GM21390 (cell line): ENCODE measurements at regions not wholly inside any gene's neighbourhood (a gene's known extent, or its start where the extent isn't known, plus 50 kb on each side); places are given as distances from the start of the nearest gene placed in this dataset.
"Not testable (repeated sequence)": the region's sequence is repeated elsewhere in the genome, so short reads cannot be mapped to it uniquely, and the experiment has no call there.

Experiments used
- ATAC-seq: cut with Tn5 transposase; IDR thresholded peaks from one replicate; pipeline ENCODE4 v1.9.1; 2021; ENCODE audit not compliant: unreplicated experiment

DNA sequence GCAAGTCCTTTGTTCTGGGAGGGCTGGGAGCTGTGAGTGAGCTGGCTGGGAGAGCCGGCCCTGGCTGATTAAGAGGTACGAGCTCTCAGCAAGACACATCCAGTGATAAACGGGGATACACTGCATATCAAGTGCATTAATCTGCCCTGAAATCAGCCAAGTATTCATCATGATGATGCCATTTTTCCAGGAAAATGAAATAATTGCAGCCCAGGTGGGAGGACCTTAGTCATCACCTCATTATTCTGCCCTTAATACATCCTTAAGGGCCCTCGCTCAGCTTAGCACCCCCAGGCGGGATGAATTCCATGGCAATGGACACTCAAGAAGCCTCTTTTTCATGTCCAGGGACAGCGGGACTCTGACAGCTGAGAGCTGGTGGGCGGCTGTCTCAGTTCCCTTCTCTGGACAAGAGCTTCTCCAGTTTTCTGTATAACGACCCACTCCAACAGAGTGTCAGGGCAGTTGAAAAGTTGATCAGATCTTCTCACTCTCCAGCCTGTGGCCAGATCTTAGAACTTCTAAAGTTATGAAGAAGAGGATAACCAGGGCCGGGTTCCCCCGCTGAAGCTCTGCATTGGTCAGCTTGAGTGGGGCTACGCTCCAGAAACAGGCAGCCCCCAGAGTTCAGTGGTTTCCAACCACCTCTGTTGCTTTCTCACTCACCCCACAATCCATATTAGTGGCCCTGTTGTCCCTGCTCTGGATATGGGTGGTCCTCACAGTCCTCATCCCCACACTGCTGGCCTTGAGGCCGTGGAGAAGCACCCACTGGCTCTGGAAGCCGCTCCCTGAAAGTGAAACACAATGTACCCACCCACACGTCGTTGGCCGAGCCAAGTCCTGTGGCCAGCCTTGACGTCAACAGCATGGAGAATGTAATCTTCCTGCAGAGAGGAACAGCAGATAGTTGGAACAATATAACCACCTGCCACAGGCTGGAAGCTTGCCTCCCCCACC lies 306.2 kb upstream of the DIO3 start:
- ATAC-seq = no peak

DNA sequence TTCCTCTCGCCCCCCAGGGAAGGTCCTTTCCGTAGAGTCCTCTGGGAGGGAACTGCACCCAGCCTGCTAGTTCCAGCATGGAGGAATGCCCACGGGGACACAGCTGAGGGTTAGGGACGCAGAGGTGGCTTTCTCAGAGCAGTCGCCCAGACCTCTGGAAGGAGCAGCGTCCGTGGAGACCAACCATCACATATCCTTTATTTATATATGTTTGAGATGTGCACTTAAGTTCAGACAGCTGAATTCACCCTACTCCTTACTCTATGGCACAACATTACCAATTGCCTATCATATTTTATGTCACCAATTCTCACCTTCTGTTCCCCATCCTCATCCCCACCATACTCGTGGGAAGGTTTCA lies 305.6 kb upstream of the DIO3 start:
- no peak for ATAC-seq

DNA sequence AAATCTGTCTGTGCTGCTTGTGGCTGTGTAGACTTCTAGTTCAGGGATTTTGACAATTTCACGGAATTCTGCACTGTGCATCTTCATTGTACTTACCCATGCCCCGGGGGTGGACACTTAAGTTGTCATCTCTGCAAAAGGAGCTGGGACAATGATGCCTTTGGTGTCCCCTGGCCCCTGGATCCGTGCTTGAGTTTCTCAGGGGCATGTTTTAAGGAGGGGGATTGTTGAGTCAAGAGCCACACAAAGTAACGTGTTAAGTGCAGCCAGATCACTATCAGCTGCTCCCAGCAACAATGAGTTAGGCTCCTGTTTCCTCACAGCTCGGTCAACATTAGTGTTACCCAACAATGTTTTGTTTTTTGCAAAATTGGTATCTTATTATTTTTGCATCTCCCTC lies 305.0 kb upstream of the DIO3 start:
- ATAC-seq = no peak

DNA sequence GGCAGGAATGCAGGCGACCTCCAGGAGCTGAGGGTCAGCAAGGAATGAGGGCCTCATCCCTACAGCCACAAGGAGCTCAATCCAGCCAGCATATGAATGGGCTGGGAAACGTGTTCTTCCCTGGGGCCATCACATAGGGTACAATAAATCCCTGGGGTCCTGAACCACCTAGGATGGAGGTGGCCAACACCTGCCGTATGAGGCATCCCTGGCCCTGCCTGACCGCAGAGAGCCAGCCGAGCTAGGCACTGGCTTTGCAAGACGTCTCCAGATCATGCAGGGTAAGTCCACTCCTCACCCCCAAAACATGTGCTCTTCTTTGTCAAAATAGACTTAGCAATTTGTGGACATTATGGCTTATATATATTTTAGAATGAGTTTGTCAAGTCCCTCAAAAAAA lies 303.7 kb upstream of the DIO3 start:
- ATAC-seq = no peak

DNA sequence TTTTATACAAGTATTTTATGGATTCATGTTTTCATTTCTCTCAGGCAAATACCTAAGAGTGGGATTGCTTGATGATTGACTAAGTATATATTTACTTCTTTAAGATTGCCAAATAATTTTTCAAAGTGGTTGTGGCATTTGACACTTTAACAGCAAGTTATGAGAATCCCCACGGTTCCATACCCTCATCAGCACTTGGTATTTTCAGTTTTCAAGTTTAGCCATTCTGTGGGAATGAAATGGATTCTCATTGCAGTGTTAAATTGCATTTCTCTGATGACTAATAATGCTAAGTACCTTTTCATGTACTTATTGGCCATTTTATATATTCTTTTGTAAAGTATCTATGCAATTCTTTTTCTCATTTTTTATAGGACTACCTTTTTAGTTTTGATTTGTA lies 301.5 kb upstream of the DIO3 start:
- ATAC-seq = no peak

DNA sequence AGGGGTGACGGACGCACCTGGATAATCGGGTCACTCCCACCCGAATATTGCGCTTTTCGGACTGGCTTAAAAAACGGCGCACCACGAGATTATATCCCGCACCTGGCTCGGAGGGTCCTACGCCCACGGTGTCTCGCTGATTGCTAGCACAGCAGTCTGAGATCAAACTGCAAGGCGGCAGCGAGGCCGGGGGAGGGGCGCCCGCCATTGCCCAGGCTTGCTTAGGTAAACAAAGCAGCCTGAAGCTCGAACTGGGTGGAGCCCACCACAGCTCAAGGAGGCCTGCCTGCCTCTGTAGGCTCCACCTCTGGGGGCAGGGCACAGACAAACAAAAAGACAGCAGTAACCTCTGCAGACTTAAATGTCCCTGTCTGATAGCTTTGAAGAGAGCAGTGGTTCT lies 294.9 kb upstream of the DIO3 start:
- ATAC-seq = not testable (repeated sequence)

DNA sequence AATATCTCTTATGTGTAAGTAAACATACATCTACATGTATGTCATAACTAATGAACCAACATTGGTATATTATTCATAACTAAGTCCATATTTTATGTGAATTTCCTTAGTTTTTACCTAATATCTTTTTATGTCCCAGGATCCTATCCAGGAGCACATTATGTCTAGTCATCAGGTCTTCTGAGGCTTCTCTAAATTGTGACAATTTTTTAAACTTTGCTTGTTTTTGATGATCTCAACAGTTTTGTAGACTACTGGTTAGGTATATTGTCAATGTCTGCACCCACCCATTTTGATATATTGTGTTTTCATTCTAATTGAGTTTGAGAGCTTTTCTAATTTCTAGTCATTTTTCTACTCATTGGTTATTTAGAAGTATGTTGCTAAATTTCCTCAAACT lies 288.2 kb upstream of the DIO3 start:
- no peak for ATAC-seq

DNA sequence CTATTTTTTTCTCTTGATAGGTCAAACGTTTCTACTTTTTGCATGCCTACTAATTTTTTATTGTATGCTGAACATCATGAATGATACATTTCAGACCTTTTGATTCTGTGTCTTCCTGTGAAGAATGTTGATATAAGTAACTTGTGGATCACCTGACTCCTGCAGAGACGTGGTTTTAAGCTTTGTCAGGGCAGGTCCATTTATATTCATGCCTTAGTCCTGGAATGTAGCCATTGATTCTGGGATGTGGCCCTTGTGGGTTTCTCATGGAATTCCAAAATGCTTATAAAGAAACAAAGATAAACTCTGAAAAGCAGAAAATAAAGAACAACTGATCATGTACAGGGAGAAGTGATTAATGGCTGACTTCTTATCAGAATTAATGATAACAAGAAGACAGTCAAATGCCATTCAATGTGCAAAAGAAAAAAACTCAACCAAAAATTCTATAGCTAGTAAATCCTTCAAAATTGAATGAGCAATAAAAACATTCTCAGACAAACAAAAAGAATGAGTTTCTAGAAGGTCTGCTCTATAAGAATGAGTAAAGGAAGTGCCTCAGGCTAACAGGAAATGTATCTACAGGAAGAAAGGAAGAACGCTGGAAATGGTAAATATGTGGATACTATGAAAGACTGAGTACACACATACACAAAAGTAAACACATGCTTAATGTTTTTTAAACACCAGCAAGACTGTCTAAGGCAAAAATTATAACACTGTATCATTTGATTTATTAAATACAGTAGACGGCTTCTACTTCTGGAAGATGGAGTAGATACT lies 284.8 kb upstream of the DIO3 start:
- no peak for ATAC-seq

DNA sequence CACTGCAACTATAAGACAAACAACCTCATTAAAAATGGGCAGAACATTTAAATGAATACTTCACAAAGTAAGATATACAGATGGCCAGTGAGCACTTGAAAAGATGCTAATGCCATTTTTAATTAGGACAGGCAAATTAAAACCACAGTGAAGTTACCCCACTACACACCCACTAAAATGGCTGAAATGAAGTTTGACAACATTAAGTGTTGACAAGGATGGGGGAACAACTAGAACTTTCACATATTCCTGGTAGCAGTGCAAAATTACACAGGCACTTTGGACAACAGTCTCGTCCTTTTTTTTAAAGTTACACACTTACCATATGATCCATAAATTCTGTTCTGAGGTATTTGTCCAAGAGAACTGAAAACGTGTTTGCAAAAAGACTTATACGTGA lies 278.9 kb upstream of the DIO3 start:
- ATAC-seq = no peak

DNA sequence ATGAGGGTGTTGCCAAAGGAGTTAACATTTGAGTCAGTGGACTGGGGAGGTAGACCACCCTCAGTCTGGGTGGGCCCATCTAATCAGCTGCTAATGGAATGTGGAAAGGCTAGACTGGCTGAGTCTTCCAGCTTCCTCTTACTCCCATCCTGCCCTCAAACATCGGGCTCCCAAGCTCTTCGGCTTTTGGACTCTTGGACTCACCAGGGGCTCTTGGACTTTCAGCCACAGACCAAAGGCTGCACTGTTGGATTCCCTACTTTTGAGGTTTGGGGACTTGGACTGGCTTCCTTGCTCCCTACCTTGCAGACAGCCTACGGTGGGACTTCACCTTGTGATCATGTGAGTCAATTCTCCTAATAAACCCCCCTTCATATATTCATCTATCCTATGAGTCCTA lies 276.6 kb upstream of the DIO3 start:
- ATAC-seq = no peak

DNA sequence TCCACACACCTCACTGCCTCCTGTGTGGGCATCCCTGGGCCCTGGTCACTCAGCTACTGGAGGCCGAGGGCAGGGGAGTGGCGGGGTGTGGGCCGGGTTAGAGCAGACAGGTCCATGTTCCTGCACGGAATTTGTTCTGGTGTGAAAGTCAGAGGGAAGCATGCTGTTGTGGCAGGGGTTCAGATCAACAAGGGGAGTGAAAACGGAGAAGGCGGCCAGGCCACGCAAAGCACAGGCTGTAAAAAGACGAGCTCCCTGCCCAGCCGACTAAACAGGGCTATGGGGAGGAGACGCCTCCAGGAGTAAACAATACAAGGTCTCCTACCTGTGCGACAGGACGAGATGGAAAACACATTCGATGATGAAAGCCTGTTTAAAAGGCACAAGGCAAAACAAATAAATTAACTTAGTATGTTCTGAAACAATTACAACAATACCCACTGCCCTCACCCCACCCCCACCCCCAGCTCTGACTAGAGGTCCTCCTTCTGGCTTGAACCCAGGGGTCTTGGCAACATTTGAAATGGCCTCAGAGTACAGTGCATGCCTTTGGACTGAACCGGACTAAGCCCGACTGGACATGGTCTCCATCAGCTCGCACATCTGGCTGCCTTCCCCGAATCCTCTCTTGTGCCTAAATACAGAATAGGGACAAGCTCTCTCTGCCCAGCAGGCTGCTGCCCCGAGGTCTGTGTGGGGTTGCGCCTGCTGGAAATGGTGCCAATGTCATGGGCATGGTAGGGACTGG lies 274.9 kb upstream of the DIO3 start:
- no peak for ATAC-seq

DNA sequence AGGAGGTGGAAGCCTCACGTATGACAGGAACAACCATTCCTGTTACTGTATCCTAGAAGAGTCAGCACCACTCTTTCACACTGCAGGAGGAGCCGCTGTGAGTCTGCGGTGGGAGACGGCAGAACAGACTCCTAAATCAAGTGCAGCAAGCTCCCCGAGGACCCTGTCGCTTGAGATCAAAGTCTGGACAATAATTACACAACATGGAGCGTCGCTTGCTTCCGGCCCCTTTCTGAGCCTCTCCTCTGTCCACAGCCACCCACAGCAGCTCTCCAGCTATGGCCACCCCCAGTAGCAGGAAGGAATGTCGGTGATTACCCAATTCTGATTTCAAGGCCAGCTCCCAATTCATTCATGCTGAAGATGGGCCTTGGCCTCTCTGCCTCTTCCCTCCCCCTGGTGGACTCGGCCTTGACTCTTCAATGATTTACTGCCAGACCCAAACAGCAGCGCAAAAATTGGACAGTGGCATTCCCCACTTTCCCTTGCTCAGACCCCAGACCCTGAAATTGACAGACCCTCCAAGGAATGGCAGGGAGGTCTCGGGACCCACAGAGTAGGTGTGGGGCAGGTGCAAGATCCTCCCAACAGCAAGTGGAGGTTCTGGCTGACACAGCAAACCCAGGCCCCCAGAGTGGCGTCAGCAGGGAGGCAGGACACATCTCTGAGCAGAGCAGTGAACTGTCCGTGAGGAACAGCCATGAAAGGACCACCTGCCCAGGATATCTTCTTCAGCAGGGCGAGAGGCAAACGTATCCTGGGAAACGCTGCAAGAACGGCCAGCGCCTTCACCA lies 272.7 kb upstream of the DIO3 start:
- no peak for ATAC-seq

DNA sequence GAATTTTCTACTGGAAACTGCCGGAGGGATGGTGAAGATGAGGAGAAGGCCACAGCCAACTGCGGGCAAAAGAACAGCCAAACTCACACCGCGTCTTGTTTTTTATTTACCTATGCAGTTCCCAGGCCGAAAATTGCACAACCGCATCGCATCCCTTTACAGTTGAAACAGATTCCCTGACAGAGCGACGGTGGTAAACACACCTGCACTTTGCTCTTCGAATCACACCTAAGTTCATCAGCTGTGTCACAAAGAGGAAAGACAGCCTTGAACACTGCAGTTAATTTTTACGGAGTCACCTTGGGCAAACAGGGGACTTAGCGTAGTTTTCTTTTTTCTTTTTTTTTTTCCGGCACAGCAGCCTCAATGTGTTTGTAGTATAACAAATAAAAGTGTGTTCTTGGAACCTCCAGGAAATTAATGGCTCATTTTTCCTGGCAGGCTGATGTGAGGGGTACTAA lies 272.0 kb upstream of the DIO3 start:
- no peak for ATAC-seq

DNA sequence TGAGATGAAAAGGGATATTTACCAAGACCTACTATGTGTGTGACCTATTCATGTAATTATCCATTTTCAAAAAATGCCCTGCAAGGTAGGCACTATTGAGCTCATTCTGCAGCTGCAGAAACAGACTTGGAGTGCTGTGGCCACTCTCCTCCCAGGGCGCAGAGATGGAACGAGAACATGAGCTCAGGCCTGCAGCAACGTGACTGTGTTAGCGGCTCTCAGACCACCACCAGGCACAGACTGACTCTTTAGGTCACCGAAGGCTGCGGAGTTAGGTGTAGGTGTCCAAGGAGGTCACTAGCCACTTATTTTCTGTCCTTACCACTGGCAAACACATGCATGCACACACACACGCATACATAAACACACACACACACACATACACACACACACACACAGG lies 271.4 kb upstream of the DIO3 start:
- ATAC-seq = no peak

DNA sequence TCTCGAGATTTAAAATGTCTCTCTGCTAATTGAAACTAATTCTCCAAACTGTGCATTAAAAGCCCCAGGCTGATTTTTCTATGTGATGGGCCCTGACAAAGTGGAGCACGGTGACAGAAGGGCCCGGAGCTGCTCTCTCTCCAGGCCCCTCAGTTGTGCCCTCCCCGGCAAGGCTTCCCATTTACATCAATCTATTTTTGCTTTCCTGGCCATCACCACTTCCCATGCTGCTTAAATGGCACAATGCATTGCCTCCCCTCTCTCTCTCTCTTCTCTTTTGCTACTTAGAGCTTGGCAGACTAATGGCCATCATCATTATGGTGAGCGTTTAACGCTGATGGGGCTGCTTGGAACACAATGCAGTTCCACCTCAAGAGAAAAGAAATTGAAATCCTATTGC lies 270.7 kb upstream of the DIO3 start:
- ATAC-seq = no peak

DNA sequence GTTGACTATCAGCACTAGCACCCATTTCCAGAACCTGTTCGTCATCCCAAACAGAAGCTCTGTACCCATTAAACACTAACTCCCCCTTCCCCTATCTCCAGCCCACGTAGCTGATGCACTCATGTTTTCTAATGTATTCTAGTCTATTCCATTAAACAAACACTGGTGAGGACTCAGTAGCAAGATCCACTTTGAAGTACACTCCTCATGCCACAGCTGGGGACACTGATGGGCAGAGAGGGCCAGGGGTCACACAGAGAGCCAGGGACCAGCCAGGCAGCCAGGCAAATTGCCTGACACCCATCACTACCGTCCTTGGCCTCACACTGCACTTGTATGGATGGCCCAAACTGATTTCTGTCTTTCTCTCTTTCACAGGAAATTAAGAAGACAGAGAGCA lies 269.9 kb upstream of the DIO3 start:
- ATAC-seq = no peak

DNA sequence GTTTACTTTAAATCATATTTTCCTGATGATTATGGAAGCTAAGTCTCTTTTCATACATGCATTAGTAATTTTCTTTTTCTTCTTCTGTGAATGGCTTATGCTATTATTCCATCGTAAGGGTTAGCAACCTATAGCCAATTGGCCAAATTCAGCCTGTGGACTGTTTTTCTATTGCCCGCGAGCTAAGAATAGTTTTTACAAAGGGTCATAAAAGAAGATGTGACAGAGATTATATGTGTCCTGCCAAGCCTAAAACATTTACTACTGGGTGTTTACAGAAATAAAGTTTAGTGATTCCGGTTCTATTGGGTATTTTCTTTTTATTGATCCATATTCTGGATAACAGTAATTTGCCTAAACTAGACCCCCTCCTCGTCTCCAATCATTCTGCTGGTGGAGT lies 268.8 kb upstream of the DIO3 start:
- no peak for ATAC-seq

DNA sequence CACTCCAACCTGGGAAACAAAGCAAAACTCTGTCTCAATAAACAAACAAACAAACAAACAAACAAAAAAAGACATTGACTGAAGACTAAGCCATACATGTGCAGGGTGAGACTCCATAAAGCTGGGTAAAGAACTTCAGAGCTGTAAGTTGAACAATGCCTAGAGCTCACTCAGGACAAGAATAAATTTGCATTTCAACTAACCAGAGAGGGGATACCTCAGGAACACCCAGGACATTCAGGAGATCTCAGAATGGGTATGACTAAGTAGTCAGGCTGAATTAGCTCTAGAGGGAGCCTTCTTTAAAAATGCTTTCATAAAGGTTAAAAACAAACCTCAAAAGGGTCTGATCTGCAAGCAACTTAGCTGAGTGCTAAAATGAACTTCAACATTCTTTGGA lies 267.7 kb upstream of the DIO3 start:
- no peak for ATAC-seq

DNA sequence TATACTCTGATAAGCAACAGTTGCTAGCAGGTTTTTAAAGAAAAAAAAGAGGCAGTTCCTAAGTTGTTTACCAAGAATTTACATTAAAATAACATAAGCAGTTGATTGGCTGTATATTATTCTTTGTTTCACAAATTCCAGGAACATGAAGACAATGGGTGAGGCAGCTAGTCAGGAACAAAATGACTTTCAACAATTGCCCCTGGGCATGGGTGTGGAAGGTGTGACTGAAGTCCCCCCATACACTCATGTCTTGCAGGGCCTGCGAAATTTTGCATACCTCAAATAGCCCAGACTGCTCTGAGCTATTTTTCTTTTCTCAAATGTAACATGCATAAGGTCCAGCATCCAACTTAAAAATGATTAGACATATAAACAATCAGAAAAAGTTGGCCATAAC lies 267.2 kb upstream of the DIO3 start:
- ATAC-seq = no peak

DNA sequence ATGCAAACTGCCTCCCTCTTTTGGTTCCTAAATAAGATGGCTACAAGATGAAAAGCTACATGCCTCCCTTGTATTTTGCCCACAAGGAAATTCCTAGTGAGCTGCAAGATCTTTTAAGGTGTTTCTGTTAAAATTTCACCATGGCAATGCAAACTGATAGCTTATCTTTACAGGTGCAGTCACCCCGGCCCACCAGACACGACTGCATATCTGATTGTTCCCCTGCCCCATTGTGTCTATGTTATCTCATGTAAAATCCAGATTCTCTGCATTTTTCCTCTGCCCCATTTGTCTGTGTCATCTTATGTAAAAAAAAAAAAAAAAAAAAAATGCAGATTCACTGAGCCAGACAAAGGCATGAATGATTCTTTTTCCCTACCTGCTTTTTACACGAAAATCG lies 261.5 kb upstream of the DIO3 start:
- not testable (repeated sequence) for ATAC-seq

DNA sequence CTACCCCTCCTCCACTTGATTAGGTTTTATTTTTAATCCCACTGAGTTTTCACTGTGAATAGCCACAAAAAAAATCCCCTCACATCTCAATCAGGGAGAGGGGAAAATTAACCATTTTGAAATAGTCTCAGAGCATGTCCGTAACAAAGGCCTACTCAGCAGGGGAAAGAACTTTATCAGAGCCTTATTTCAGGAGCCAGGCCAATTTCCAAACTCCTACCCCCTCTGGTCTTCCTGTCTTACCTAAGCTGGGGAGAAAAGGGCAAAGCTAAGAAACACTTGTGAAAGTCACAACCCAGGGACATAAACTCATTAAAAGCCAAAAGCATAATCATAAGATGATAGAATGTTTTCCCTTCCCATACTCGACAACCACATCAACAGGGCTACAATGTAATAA lies 260.3 kb upstream of the DIO3 start:
- ATAC-seq = no peak
